Endothelial cell of umbilical vein (primary cell): ENCODE measurements at regions not wholly inside any gene's neighbourhood (a gene's known extent, or its start where the extent isn't known, plus 50 kb on each side); places are given as distances from the start of the nearest gene placed in this dataset.

Source experiments
- BruUV-seq: library from RNA; stranded (reverse); fragments of 400-500 nt; replicated peaks from 2 replicates; lab custom pipeline; 2021; lab: Mats Ljungman, UMichigan
- CTCF ChIA-PET: fragments of 300-600, 350-600 bp; sonication (Branson Sonifier 250); formaldehyde crosslinking; loops from one replicate; lab custom pipeline; 2021; ENCODE audit warnings: antibody characterized with exemption, inconsistent platforms; lab: Charles Lee
- POLR2A ChIA-PET: fragments of 300-600, 350-600 bp; sonication (Branson Sonifier 250); formaldehyde crosslinking; loops from one replicate; lab custom pipeline; 2021; ENCODE audit warnings: antibody characterized with exemption, inconsistent platforms; lab: Charles Lee
- DNase-seq: peaks from one replicate; pipeline ENCODE4 v3.0.0-alpha.2; 2011; ENCODE audit warnings: low read depth, low spot score
- FAIRE-seq: peaks from 2 replicates; lab custom pipeline; 2011; peaks lifted over from hg19 to GRCh38; lab: Jason Lieb, UNC
- H2AFZ ChIP-seq: 2 replicates; pipeline ENCODE4 v1.6.0; 2012; ENCODE audit warnings: low read depth, low read length, control low read depth, inconsistent platforms
- H3K27ac ChIP-seq: 2 replicates; pipeline ENCODE4 v1.5.1; 2011; ENCODE audit warnings: low read depth, mild to moderate bottlenecking, control low read depth, low read length, moderate library complexity; ENCODE audit not compliant: insufficient read depth
- H3K27me3 ChIP-seq, 2 experiments: 2 replicates each; pipeline versions ENCODE4 v1.6.0 to v1.6.1; 2011; ENCODE audit warnings: low read length in 2 of 2, mixed read lengths in 1 of 2; ENCODE audit not compliant: control insufficient read depth in 2 of 2, insufficient read depth in 2 of 2
- H3K36me3 ChIP-seq, 2 experiments: 2 replicates in 1 of 2; 3 replicates in 1 of 2; pipeline ENCODE4 v1.5.1; 2011; ENCODE audit warnings: low read length in 2 of 2, mild to moderate bottlenecking in 1 of 2, moderate library complexity in 1 of 2; ENCODE audit not compliant: control insufficient read depth in 2 of 2, insufficient read depth in 2 of 2; ENCODE audit errors: extremely low read depth in 1 of 2
- H3K4me1 ChIP-seq: 3 replicates; pipeline ENCODE4 v1.5.1; 2011; ENCODE audit warnings: mild to moderate bottlenecking, low read length; ENCODE audit not compliant: control insufficient read depth, insufficient read depth; ENCODE audit errors: extremely low read depth
- H3K4me2 ChIP-seq: 2 replicates; pipeline ENCODE4 v1.6.1; 2011; ENCODE audit warnings: low read length, control low read depth, mixed read lengths; ENCODE audit not compliant: insufficient read depth
- H3K4me3 ChIP-seq, 3 experiments: fragments of 200-600 bp in 1 of 3; sonication (generic), shearing (Covaris generic) in 1 of 3; replicated peaks in 1 of 3; 2 replicates each; pipeline ENCODE4 v1.5.1; 2011 to 2016; ENCODE audit warnings: control low read depth in 3 of 3, low read length in 3 of 3, mild to moderate bottlenecking in 2 of 3, inconsistent platforms in 1 of 3, low read depth in 1 of 3, moderate library complexity in 1 of 3; ENCODE audit not compliant: insufficient read depth in 1 of 3
- H3K79me2 ChIP-seq: 2 replicates; pipeline ENCODE4 v1.6.0; 2012; ENCODE audit warnings: low read length, inconsistent platforms; ENCODE audit not compliant: control insufficient read depth, insufficient read depth
- H3K9ac ChIP-seq: replicated peaks from 2 replicates; pipeline ENCODE3; 2011; ENCODE audit warnings: low read length, control low read depth; ENCODE audit not compliant: insufficient read depth; ENCODE audit errors: extremely low read depth
- H3K9me1 ChIP-seq: replicated peaks from 3 replicates; pipeline ENCODE4 v1.6.0; 2011; ENCODE audit warnings: mild to moderate bottlenecking, low read length; ENCODE audit not compliant: control insufficient read depth, insufficient read depth; ENCODE audit errors: extremely low read depth
- H3K9me3 ChIP-seq: replicated peaks from 2 replicates; pipeline ENCODE4 v1.5.1; 2012; ENCODE audit warnings: low read length, inconsistent platforms; ENCODE audit not compliant: control insufficient read depth, insufficient read depth
- H4K20me1 ChIP-seq: replicated peaks from 2 replicates; pipeline ENCODE3; 2011; ENCODE audit warnings: mild to moderate bottlenecking, low read length; ENCODE audit not compliant: control insufficient read depth, insufficient read depth; ENCODE audit errors: extremely low read depth
- CTCF ChIP-seq, 2 donors: IDR thresholded peaks; 1 replicate in 1 of 2; 2 replicates in 1 of 2; pipeline ENCODE4 v1.5.1; 2011; ENCODE audit warnings: low read length in 2 of 2, mild to moderate bottlenecking in 2 of 2, moderate library complexity in 2 of 2, control low read depth in 1 of 2, inconsistent platforms in 1 of 2, low read depth in 1 of 2; ENCODE audit not compliant: insufficient read depth in 1 of 2; ENCODE audit errors: extremely low read depth in 1 of 2
- EZH2 ChIP-seq: IDR thresholded peaks from 2 replicates; pipeline ENCODE4 v1.6.1; 2012; ENCODE audit warnings: borderline replicate concordance, low read depth, mild to moderate bottlenecking, moderate library complexity, low read length, inconsistent platforms; ENCODE audit not compliant: severe bottlenecking
- FOS ChIP-seq: IDR thresholded peaks from 2 replicates; pipeline ENCODE4 v1.6.1; 2011; ENCODE audit warnings: mild to moderate bottlenecking, low read length, moderate library complexity, borderline replicate concordance; ENCODE audit not compliant: insufficient read depth
- GATA2 ChIP-seq: IDR thresholded peaks from 2 replicates; pipeline ENCODE4 v1.7.0; 2011; ENCODE audit warnings: low read depth, mild to moderate bottlenecking, moderate library complexity, mixed read lengths, low read length; ENCODE audit not compliant: insufficient read length, insufficient read depth
- JUN ChIP-seq: IDR thresholded peaks from 2 replicates; pipeline ENCODE4 v1.6.1; 2011; ENCODE audit warnings: borderline replicate concordance, low read depth; ENCODE audit not compliant: insufficient read length, insufficient read depth
- MYC ChIP-seq: IDR thresholded peaks from one replicate; pipeline ENCODE4 v1.6.1; 2011; ENCODE audit warnings: mild to moderate bottlenecking, low read depth, low read length
- POLR2A ChIP-seq: IDR thresholded peaks from 2 replicates; pipeline ENCODE4 v1.6.1; 2012; ENCODE audit warnings: low read depth, mild to moderate bottlenecking, control low read depth, low read length
- POLR2AphosphoS5 ChIP-seq: IDR thresholded peaks from 2 replicates; pipeline ENCODE4 v1.6.1; 2012; ENCODE audit warnings: low read depth, mild to moderate bottlenecking, control low read depth, low read length, moderate library complexity; ENCODE audit not compliant: insufficient read depth
- dilution Hi-C: fragments of 300-500 bp; cut with MboI; formaldehyde crosslinking; loops from one replicate; pipeline ENCODE4 v1.15.0; 2019; ENCODE audit warnings: low sequenced_read_pairs; ENCODE audit not compliant: extremely low pct_ligation_motif_present
- intact Hi-C: fragments of 100-400 bp; cut with micrococcal nuclease; formaldehyde crosslinking; loops from one replicate; pipeline ENCODE4 v1.10.0; 2022

GRCh38 chrX:113260474-113260873 lies 419.8 kb upstream of the AMOT start:
- intact Hi-C loops: loop anchor here (1.0 kb wide), 1 partner anchor 481 kb away; no protein-coding TSS in a partner anchor
- Histone ChIP-seq H3K4me3 (no peak overlapping the region), H3K27me3 (no peaks in the 10 kb centered on the region), H3K4me2 (no peak overlapping the region), H3K36me3 (no peaks in the 10 kb centered on the region), H4K20me1 (no peaks in the 10 kb centered on the region), H2AFZ (no peak overlapping the region), H3K9me1 (no peaks in the 10 kb centered on the region), H3K27ac (no peak overlapping the region), H3K79me2 (no peaks in the 10 kb centered on the region), H3K9ac (no peak overlapping the region), H3K9me3 (no peaks in the 10 kb centered on the region), H3K4me1 (no peaks in the 10 kb centered on the region)
- no TSS peak for BruUV-seq
- DNase-seq: peak; percentile 1
- TF ChIP-seq MYC (no peak), CTCF (IDR thresholded peaks at IDR 0.05; ENCODE audit: extremely low read depth in 1 of 2, insufficient read depth in 1 of 2, low read depth in 1 of 2, low read length in 2 of 2) (peak in 1 of 2 donors; percentile 26)
- peak; percentile 74 for FAIRE-seq
- ChIA-PET POLR2A (no interaction called here), CTCF (interaction anchor here (1.4 to 2.7 kb wide), 3 partner anchors 11 to 483 kb away, joined by 4 to 18 read pairs (median 4); no protein-coding TSS in a partner anchor)
- dilution Hi-C loops: no loop called here

DNA sequence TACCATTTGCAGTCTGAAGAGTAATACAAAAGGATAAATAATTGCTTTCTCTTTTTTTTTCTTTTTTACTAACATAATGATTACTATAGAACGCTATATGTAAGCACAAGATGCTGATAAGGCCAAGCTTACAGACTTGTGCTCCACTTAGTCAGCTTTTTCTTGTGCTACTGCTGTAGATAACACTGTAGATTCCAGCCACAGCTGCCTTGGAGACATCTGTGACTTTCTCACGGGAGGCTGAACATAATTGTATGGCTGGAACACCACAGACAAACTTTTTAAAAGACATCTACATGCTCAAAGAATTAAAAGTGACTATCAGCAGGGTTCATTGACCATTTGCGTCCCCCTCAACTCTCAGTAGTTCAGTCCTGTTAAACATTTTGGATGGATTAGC lies 381.7 kb upstream of the AMOT start:
- Histone ChIP-seq H2AFZ (no peak overlapping the region), H3K4me2 (no peak overlapping the region), H3K27ac (no peak overlapping the region), H3K9me1 (no peaks in the 10 kb centered on the region), H3K27me3 (no peaks in the 10 kb centered on the region), H3K4me1 (no peaks in the 10 kb centered on the region), H3K36me3 (no peaks in the 10 kb centered on the region), H3K9ac (no peak overlapping the region), H3K4me3 (no peak overlapping the region), H3K79me2 (no peaks in the 10 kb centered on the region), H4K20me1 (no peaks in the 10 kb centered on the region), H3K9me3 (no peaks in the 10 kb centered on the region)
- ChIA-PET CTCF (no interaction called here), POLR2A (no interaction called here)
- no peak for DNase-seq
- BruUV-seq: no TSS peak
- dilution Hi-C loops (no loop called here), intact Hi-C loops (no loop called here)
- TF ChIP-seq POLR2AphosphoS5 (no peak), EZH2 (no peak), JUN (no peak), FOS (no peak), GATA2 (no peak), MYC (no peak), POLR2A (no peak)
- no peak for FAIRE-seq
